Neural crest cell (in vitro differentiated cells): ENCODE measurements at regions not wholly inside any gene's neighbourhood (a gene's known extent, or its start where the extent isn't known, plus 50 kb on each side); places are given as distances from the start of the nearest gene placed in this dataset.

ENCODE experiments used
- DNase-seq: peaks from one replicate; pipeline ENCODE4 v3.0.0; 2021; ENCODE audit warnings: low read depth, mixed read lengths, low spot score
- H3K27ac Mint-ChIP-seq: one replicate; pipeline ENCODE4 v1.8.0; 2021; ENCODE audit warnings: mild to moderate bottlenecking, mixed read lengths; ENCODE audit not compliant: unreplicated experiment
- H3K27me3 Mint-ChIP-seq: 2 replicates; pipeline ENCODE4 v1.8.0; 2021; ENCODE audit warnings: low read depth, mild to moderate bottlenecking, mixed read lengths
- H3K36me3 Mint-ChIP-seq: 2 replicates; pipeline ENCODE4 v1.8.0; 2021; ENCODE audit warnings: low read depth, mild to moderate bottlenecking, mixed read lengths
- H3K4me1 Mint-ChIP-seq: 2 replicates; pipeline ENCODE4 v1.8.0; 2021; ENCODE audit warnings: mixed read lengths
- H3K4me3 Mint-ChIP-seq: one replicate; pipeline ENCODE4 v1.8.0; 2021; ENCODE audit warnings: mild to moderate bottlenecking, mixed read lengths
- H3K9me3 Mint-ChIP-seq: 2 replicates; pipeline ENCODE4 v1.8.0; 2021; ENCODE audit warnings: mixed read lengths
- CTCF ChIP-seq: fragments of 200-600 bp; sonication (generic); conservative IDR thresholded peaks from 2 replicates; pipeline ENCODE4 v1.5.0; 2021; ENCODE audit warnings: antibody characterized with exemption, mild to moderate bottlenecking

GRCh38 chr15:25091421-25092158 lies 136.8 kb downstream of the SNRPN start:
- DNase-seq: no peak
- peaks cover 6% of the 10 kb centered on the region for H3K9me3 Mint-ChIP-seq
- H3K4me1 Mint-ChIP-seq: no peaks in the 10 kb centered on the region
- H3K36me3 Mint-ChIP-seq: peaks cover 75% of the 10 kb centered on the region
- H3K27me3 Mint-ChIP-seq: no peaks in the 10 kb centered on the region
- H3K27ac Mint-ChIP-seq: no peak overlapping the region
- TF ChIP-seq CTCF: no peak
- no peak overlapping the region for H3K4me3 Mint-ChIP-seq

GRCh38 chr15:25092661-25093060 lies 137.9 kb downstream of the SNRPN start:
- H3K27ac Mint-ChIP-seq: no peak overlapping the region
- no peaks in the 10 kb centered on the region for H3K27me3 Mint-ChIP-seq
- no peak for TF ChIP-seq CTCF
- peaks cover 10% of the 10 kb centered on the region for H3K9me3 Mint-ChIP-seq
- no peak for DNase-seq
- H3K4me1 Mint-ChIP-seq: no peaks in the 10 kb centered on the region
- H3K36me3 Mint-ChIP-seq: peaks cover 71% of the 10 kb centered on the region
- no peak overlapping the region for H3K4me3 Mint-ChIP-seq

- DNase-seq: no peak
- Mint-ChIP-seq H3K4me3 (no peak overlapping the region), H3K27me3 (no peaks in the 10 kb centered on the region), H3K9me3 (peaks cover 10% of the 10 kb centered on the region), H3K27ac (no peak overlapping the region), H3K36me3 (peaks cover 64% of the 10 kb centered on the region), H3K4me1 (no peaks in the 10 kb centered on the region)
- no peak for TF ChIP-seq CTCF
Measured at GRCh38 chr15:25093455-25094029, 138.8 kb downstream of the SNRPN start.

GRCh38 chr15:25094066-25094465 lies 139.3 kb downstream of the SNRPN start:
- no peaks in the 10 kb centered on the region for H3K27me3 Mint-ChIP-seq
- H3K36me3 Mint-ChIP-seq: peaks cover 63% of the 10 kb centered on the region
- no peak for DNase-seq
- H3K4me1 Mint-ChIP-seq: no peaks in the 10 kb centered on the region
- no peak for TF ChIP-seq CTCF
- H3K27ac Mint-ChIP-seq: no peak overlapping the region
- H3K4me3 Mint-ChIP-seq: no peak overlapping the region
- peaks cover 8% of the 10 kb centered on the region for H3K9me3 Mint-ChIP-seq

GRCh38 chr15:25094519-25094918 lies 139.7 kb downstream of the SNRPN start:
- Mint-ChIP-seq H3K9me3 (peaks cover 7% of the 10 kb centered on the region), H3K27ac (no peak overlapping the region), H3K4me1 (no peaks in the 10 kb centered on the region), H3K36me3 (peaks cover 63% of the 10 kb centered on the region), H3K4me3 (no peak overlapping the region), H3K27me3 (no peaks in the 10 kb centered on the region)
- TF ChIP-seq CTCF: no peak
- no peak for DNase-seq
